WTC11 (cell line): ENCODE measurements at regions not wholly inside any gene's neighbourhood (a gene's known extent, or its start where the extent isn't known, plus 50 kb on each side); places are given as distances from the start of the nearest gene placed in this dataset.

ENCODE experiments used
- ATF1 ChIP-seq: sonication (generic); formaldehyde crosslinking; IDR thresholded peaks from 2 replicates; pipeline ENCODE4 v1.8.1; 2023; ENCODE audit warnings: mild to moderate bottlenecking, moderate library complexity, missing genetic modification reagents
- CBFB ChIP-seq: sonication (generic); formaldehyde crosslinking; IDR thresholded peaks from 2 replicates; pipeline ENCODE4 v1.8.1; 2022; ENCODE audit warnings: mild to moderate bottlenecking, low read depth, missing genetic modification reagents
- MYBL2 ChIP-seq: sonication (generic); formaldehyde crosslinking; IDR thresholded peaks from 2 replicates; pipeline ENCODE4 v1.8.1; 2023; ENCODE audit warnings: mild to moderate bottlenecking, moderate library complexity, missing genetic modification reagents
- SP1 ChIP-seq: sonication (generic); formaldehyde crosslinking; conservative IDR thresholded peaks from 2 replicates; pipeline ENCODE4 v1.8.1; 2022; ENCODE audit warnings: missing genetic modification reagents
- TP53 ChIP-seq: sonication (generic); formaldehyde crosslinking; IDR thresholded peaks from 2 replicates; pipeline ENCODE4 v1.8.1; 2023; ENCODE audit warnings: mild to moderate bottlenecking, missing genetic modification reagents
- ZNF232 ChIP-seq: sonication (generic); formaldehyde crosslinking; IDR thresholded peaks from 2 replicates; pipeline ENCODE4 v1.8.0; 2022; ENCODE audit warnings: mild to moderate bottlenecking, missing genetic modification reagents
- ZNF671 ChIP-seq: fragments of 250-450 bp; sonication (Bioruptor Pico); IDR thresholded peaks from 2 replicates; pipeline ENCODE4 v1.8.0; 2021; ENCODE audit warnings: mild to moderate bottlenecking
- TF ChIP-seq, protein P1 (sequence below): fragments of 200-600 bp; IDR thresholded peaks from 2 replicates; pipeline ENCODE4 v1.8.0; 2022; ENCODE audit warnings: antibody characterized with exemption
- TF ChIP-seq, protein P2 (sequence below): sonication (generic); formaldehyde crosslinking; conservative IDR thresholded peaks from 2 replicates; pipeline ENCODE4 v1.8.1; 2023; ENCODE audit warnings: mild to moderate bottlenecking, low read depth, missing genetic modification reagents, moderate library complexity
- TF ChIP-seq, protein P3 (sequence below): sonication (generic); formaldehyde crosslinking; conservative IDR thresholded peaks from 2 replicates; pipeline ENCODE4 v1.8.1; 2022; ENCODE audit warnings: mild to moderate bottlenecking, missing genetic modification reagents

DNA sequence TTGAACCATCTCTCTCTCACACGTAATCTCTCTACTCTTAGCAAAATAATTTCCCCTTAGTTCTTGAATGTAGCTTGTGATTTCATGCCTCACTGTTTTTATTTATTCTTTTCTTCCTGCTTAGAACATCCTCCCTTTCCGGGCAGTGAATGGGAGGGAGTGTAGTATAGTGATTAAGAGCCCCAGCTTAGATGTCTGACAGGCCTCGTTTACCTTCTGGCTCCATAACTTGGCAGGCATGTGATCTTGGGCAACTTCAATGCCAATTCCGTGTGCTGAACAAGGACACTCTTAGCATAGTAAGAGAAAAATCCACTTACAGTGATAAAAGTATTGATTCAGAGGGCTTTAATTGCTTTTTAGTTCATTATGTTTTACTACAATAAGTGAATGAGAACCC, 96.3 kb upstream of the TNPO1 start:
- TF ChIP-seq MYBL2 (CRISPR knock-in tag) = no peak
- TF ChIP-seq TP53 (CRISPR knock-in tag) = no peak
- TF ChIP-seq, protein P1, sequence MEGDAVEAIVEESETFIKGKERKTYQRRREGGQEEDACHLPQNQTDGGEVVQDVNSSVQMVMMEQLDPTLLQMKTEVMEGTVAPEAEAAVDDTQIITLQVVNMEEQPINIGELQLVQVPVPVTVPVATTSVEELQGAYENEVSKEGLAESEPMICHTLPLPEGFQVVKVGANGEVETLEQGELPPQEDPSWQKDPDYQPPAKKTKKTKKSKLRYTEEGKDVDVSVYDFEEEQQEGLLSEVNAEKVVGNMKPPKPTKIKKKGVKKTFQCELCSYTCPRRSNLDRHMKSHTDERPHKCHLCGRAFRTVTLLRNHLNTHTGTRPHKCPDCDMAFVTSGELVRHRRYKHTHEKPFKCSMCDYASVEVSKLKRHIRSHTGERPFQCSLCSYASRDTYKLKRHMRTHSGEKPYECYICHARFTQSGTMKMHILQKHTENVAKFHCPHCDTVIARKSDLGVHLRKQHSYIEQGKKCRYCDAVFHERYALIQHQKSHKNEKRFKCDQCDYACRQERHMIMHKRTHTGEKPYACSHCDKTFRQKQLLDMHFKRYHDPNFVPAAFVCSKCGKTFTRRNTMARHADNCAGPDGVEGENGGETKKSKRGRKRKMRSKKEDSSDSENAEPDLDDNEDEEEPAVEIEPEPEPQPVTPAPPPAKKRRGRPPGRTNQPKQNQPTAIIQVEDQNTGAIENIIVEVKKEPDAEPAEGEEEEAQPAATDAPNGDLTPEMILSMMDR = no peak
- TF ChIP-seq ZNF232 (CRISPR knock-in tag) = no peak
- TF ChIP-seq ZNF671 (CRISPR knock-in tag) = no peak
- no peak for TF ChIP-seq CBFB (CRISPR knock-in tag)
- TF ChIP-seq SP1 = no peak
- no peak for TF ChIP-seq ATF1 (CRISPR knock-in tag)
- TF ChIP-seq, protein P2, sequence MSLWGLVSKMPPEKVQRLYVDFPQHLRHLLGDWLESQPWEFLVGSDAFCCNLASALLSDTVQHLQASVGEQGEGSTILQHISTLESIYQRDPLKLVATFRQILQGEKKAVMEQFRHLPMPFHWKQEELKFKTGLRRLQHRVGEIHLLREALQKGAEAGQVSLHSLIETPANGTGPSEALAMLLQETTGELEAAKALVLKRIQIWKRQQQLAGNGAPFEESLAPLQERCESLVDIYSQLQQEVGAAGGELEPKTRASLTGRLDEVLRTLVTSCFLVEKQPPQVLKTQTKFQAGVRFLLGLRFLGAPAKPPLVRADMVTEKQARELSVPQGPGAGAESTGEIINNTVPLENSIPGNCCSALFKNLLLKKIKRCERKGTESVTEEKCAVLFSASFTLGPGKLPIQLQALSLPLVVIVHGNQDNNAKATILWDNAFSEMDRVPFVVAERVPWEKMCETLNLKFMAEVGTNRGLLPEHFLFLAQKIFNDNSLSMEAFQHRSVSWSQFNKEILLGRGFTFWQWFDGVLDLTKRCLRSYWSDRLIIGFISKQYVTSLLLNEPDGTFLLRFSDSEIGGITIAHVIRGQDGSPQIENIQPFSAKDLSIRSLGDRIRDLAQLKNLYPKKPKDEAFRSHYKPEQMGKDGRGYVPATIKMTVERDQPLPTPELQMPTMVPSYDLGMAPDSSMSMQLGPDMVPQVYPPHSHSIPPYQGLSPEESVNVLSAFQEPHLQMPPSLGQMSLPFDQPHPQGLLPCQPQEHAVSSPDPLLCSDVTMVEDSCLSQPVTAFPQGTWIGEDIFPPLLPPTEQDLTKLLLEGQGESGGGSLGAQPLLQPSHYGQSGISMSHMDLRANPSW (CRISPR knock-in tag) = no peak
- TF ChIP-seq, protein P3, sequence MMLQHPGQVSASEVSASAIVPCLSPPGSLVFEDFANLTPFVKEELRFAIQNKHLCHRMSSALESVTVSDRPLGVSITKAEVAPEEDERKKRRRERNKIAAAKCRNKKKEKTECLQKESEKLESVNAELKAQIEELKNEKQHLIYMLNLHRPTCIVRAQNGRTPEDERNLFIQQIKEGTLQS (CRISPR knock-in tag) = no peak
